GM18498 (cell line): ENCODE measurements at regions not wholly inside any gene's neighbourhood (a gene's known extent, or its start where the extent isn't known, plus 50 kb on each side); places are given as distances from the start of the nearest gene placed in this dataset.
"Not testable (repeated sequence)": the region's sequence is repeated elsewhere in the genome, so short reads cannot be mapped to it uniquely, and the experiment has no call there.

Source experiments
- ATAC-seq: cut with Tn5 transposase; IDR thresholded peaks from one replicate; pipeline ENCODE4 v1.9.1; 2021; ENCODE audit warnings: mild to moderate bottlenecking, moderate library complexity; ENCODE audit not compliant: unreplicated experiment

DNA sequence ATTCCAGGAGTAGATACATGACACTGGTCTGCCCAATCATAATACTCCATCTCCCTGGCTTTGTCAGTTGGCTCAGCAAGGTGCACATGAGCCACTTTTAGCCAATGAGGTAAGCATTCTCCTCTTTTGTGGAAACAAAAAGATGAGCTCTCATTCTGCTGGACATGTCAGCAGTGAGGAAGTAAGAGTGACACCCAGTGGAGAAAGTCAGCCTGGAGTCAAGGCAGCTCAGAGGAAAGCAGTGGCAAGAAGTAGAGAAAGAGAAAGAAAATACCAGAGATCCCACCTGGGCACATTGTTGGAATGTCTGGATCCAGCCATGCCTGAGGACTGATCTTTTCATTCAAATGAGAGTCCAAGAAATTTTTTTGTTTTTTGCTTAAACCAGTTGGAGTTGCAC lies 496.9 kb upstream of the C16orf82 start:
- no peak for ATAC-seq

DNA sequence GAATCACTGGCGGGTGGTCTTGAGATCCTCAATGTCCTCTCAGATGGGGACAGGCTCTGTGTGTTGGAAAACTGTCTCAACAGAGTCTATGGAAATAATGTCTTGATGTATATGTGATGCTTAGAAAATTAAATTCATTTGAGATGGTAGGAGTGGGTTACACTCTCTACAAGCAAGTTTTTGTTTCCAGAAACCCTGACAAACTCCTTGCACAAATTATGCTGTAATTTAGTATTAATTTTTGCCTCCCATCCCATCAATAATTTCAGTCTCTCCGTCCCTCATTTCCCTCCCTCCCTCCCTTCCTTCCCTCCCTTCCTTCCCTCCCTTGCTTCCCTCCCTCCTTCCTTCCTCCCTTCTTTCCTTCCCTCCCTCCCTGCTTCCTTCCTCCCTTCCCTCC lies 488.0 kb upstream of the C16orf82 start:
- ATAC-seq: no peak

GRCh38 chr16:26583803-26584202 lies 482.9 kb upstream of the C16orf82 start:
- ATAC-seq: no peak

DNA sequence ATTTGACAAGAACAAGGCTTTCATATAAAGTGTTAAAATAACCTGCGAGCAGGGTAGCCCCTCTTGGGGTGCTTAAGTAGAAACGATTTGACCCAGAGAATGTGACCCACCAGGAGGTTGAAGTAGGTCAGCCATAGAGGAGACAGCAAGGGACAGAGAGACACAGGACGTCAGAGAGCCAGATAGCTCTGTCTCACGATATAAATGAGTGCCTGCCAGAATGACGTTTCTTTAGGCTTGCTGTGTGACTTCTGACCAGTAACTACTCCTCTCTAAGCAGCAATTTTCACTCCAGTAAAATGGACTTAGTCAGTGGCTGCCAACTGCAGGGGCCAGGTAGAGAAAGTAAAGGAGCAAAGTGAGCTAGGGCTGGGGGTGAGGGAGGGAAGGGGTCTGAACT lies 473.0 kb upstream of the C16orf82 start:
- ATAC-seq: no peak

DNA sequence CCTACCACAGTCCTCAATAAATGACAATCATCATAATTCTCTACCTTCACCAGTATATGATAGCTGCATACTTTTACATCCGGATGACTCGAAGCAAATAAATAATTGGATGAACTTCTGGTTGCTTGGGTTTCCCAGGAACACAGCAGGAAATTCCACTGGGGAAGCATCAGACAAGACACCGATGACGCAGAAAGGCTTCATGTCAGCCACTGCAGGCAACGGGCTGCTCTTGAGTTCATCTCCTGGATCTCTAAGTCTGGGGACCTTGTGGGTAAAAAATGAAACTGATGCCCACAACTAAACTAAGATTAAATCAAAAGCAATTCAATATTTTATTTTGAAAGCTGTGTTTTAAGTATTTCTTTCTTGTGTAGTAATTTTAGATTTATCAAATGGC lies 472.1 kb upstream of the C16orf82 start:
- no peak for ATAC-seq

DNA sequence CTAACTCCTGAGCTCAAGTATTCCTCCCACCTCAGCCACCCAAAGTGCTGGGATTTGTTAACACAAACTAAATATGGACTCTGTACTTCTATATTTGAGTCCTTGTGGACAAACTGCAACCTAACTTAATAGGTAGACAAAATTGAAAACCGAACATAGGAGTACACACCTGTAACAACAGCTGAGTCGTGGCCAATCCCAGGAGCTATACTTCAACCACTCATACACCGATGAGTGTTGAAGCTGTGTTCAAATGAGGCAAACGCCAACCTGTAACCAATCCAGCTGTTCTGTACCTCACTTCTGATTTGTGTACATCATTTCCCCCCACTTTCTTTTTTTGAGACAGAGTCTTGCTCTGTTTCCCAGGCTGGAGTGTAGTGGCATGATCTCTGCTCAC lies 471.5 kb upstream of the C16orf82 start:
- ATAC-seq: no peak

- ATAC-seq: not testable (repeated sequence)
These were observed 470.7 kb upstream of the C16orf82 start for GRCh38 chr16:26596033-26596432.

- no peak for ATAC-seq
These were observed 468.7 kb upstream of the C16orf82 start for GRCh38 chr16:26598061-26598460.

DNA sequence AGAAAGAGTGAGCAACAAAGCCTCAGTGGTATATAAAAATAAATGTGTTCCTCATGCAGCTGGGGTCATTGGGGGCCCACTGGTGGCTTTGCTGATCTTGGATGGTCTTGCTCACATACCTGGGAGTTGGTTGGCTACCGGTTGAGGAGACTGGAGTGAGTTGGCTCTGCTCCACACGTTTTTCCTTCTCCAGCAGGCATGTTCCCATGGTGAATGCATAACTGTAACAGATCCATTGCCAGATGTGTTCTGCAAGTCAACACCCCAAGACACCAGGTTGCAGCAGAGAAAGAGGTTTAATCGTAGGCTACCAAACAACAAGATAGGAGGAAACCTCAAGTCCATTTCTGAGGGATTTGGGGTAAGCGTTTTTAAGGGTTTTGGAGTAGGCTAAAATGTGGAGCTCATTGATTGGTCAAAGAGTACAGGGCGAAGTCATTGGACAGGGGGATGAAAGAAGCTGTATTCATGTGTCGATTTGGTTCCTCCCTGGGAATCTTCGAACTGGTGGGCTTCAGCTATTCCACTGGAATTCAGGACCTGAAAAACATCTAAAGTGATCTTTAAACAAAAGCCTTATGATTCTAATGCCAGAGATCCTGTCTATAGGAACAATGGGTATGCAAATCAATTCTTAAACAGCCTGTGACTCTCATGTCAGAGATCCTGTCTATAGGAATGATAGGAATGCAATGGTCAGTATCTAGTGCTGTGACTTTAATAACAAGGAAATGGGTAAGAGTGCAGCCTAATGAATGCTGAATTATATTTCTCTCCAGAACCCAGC lies 467.5 kb upstream of the C16orf82 start:
- ATAC-seq: no peak

DNA sequence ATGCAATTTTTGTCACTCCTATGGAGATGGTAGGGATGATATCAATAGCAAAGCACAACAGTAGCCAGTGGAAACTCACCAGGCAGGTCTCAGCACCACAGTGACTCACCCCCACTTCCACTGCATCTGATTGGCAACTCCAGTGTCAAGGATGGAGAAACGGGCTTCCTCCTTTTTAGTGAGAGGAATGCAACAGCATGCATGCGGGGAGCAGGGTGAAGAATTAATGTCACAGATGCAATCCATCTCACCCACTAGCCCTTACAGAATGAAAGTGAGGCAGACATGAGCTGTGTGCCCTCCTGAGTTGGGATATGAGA lies 467.0 kb upstream of the C16orf82 start:
- ATAC-seq: no peak

GRCh38 chr16:26601335-26601734 lies 465.4 kb upstream of the C16orf82 start:
- ATAC-seq: no peak

DNA sequence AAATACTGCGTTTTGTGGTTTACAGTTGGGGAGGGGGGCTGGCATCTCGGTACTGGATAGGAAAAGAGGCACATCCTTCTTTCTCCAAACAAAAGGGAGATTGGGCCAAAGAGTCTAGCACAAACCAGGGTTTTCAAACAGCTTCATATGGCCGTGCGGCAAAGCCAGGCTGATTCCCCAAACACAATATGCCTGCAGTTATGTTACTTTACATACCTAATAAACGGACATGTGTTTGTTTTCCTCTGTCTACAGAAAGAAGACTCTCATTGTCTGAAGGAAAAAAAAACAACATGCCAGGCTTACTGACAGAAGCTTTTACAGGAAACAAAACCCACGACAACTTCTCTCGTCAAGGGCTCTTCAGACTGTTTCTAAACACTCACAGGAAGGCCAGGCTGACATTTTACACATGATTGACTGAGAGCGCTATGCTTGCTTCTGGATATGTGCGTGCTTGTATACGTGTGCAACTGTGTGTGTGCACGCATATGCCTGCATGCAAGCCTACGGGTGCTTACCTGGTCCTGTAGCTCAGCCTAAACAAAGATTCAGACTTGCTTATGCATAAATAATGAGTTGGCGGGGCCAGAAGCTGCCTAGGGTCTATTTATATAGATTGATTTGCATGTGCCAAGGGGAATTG lies 461.0 kb upstream of the C16orf82 start:
- no peak for ATAC-seq

DNA sequence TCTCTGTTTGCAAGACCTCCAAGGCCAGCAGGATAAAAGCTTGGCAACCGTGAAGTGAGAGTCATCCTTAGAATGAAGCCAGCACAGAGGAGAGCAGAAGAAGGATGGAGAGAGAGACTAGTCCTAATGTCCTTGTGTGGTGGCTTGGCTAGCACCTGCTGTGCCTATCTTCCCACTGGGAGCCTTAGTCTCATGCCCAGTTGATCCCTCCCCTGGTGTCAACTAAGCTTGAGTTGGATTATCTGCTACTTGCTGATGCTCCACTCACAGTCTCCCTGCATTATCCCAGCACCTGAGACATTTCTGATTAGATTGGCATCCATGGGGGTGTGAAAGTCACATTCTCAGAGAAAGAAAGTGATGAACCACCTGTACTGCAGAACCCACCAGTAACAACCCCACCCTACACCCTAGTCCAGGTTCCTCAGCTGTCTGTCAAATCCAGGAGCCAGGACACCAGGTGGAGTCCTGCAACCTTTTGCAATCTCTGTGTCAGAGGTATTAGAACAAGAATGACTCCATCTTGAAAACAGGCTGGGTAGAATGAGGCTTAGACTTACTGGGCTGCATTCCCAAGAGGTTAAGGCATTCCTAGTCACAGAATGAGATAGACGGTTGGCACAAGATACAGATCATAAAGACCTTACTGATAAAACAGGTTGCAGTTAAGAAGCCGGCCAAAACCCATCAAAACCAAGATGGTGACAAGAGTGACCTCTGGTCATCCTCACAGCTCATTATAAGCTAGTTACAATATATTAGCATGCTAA lies 460.2 kb upstream of the C16orf82 start:
- ATAC-seq: no peak

GRCh38 chr16:26614237-26614841 lies 452.4 kb upstream of the C16orf82 start:
- no peak for ATAC-seq

GRCh38 chr16:26623442-26623841 lies 443.3 kb upstream of the C16orf82 start:
- ATAC-seq: no peak

- ATAC-seq: no peak
These were observed 438.8 kb upstream of the C16orf82 start for GRCh38 chr16:26627958-26628357.

DNA sequence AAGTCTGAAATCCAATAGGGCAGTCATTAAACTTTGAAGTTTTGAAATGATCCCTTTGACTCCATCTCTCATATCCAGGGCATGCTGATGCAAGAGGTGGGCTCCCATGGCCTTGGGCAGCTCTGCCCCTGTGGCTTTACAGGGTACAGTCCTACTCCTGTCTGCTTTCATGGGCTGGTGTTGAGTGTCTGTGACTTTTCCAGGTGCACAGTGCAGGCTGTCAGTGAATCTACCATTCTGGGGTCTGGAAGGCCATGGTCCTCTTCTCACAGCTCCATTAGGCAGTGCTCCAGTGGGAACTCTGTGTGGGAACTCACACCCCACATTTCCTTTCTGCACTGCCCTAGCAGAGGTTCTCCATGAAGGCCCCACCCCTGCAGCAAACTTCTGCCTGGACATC lies 435.4 kb upstream of the C16orf82 start:
- ATAC-seq: not testable (repeated sequence)

- no peak for ATAC-seq
These were observed 424.6 kb upstream of the C16orf82 start for GRCh38 chr16:26642047-26642664.

GRCh38 chr16:26643519-26643918 lies 423.2 kb upstream of the C16orf82 start:
- ATAC-seq: no peak

DNA sequence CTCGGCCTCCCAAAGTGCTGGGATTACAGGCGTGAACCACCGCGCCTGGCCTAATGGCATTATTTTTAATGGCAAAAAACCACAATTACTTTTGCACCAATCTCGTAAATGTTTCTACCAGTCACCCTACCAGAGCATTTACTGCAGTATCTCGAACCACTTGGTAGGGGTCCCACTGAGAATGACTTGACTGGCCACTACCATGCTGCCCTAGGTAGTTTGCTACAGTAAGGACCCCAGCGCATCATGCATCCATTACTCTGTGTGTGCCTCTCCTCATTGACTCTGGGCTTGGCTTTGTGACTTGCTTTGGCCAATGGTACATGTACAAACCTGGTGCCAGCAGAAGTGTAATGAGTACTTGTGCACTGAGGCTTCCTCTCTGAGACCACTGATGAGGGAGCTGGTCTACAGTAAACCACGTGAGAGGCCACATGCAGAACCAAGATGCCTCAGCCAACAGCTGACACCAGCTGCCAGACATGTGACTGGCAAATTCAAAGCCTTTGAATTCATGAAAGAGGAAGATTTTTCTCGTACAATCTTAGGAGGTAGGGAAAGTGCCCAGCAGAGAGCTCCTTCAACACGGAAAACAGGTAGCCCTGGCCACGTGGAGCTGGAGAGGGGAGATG lies 421.7 kb upstream of the C16orf82 start:
- no peak for ATAC-seq

GRCh38 chr16:26645614-26646013 lies 421.1 kb upstream of the C16orf82 start:
- ATAC-seq: no peak
